ENCODE measurements at regions not wholly inside any gene's neighbourhood (a gene's known extent, or its start where the extent isn't known, plus 50 kb on each side); places are given as distances from the start of the nearest gene placed in this dataset.

GRCh38 chr10:8473205-8473604 is 418.7 kb downstream of the GATA3 start:
- peaks cover 0 to 6% of the 10 kb centered on the region in 2 donors for H3K9me3 Mint-ChIP-seq
- H3K27me3 Mint-ChIP-seq: peaks cover 10% of the 10 kb centered on the region
- DNase-seq: no peak
- H3K4me3 Mint-ChIP-seq: no peak overlapping the region
- ATAC-seq: no peak
- no peaks in the 10 kb centered on the region for H3K4me1 Mint-ChIP-seq
- H3K27ac Mint-ChIP-seq: no peak overlapping the region

GRCh38 chr10:8477300-8477699 is 422.8 kb downstream of the GATA3 start:
- Mint-ChIP-seq H3K27ac (no peak overlapping the region), H3K27me3 (peaks cover 16% of the 10 kb centered on the region), H3K4me1 (no peaks in the 10 kb centered on the region), H3K4me3 (no peak overlapping the region), H3K9me3 (peaks cover 0 to 6% of the 10 kb centered on the region in 2 donors)
- DNase-seq: no peak
- no peak for ATAC-seq

GRCh38 chr10:8481718-8482504 is 427.4 kb downstream of the GATA3 start:
- peaks cover 22% of the 10 kb centered on the region for H3K27me3 Mint-ChIP-seq

GRCh38 chr10:8485032-8485431 is 430.5 kb downstream of the GATA3 start:
- ATAC-seq (no peak), DNase-seq (no peak)
- Mint-ChIP-seq H3K27me3 (peaks cover 22% of the 10 kb centered on the region), H3K4me3 (no peak overlapping the region), H3K27ac (no peak overlapping the region), H3K4me1 (no peaks in the 10 kb centered on the region), H3K9me3 (no peaks in the 10 kb centered on the region)

More at GRCh38 chr10:8481718-8482504, 427.4 kb downstream of the GATA3 start:
- Mint-ChIP-seq H3K4me3 (no peak overlapping the region), H3K27ac (no peak overlapping the region), H3K9me3 (peaks cover 0 to 6% of the 10 kb centered on the region in 2 donors), H3K4me1 (no peaks in the 10 kb centered on the region)
- ATAC-seq (no peak), DNase-seq (no peak)

GRCh38 chr10:8487346-8487745 is 432.9 kb downstream of the GATA3 start:
- H3K4me1 Mint-ChIP-seq: no peaks in the 10 kb centered on the region
- no peak overlapping the region for H3K4me3 Mint-ChIP-seq
- peaks cover 15% of the 10 kb centered on the region for H3K27me3 Mint-ChIP-seq
- no peak overlapping the region for H3K27ac Mint-ChIP-seq
- ATAC-seq (no peak), DNase-seq (no peak)
- H3K9me3 Mint-ChIP-seq: no peaks in the 10 kb centered on the region

- ATAC-seq: no peak
- no peaks in the 10 kb centered on the region for H3K4me1 Mint-ChIP-seq
- no peaks in the 10 kb centered on the region for H3K9me3 Mint-ChIP-seq
- DNase-seq: no peak
- H3K4me3 Mint-ChIP-seq: no peak overlapping the region
- peaks cover under 1% of the 10 kb centered on the region for H3K27me3 Mint-ChIP-seq
- no peak overlapping the region for H3K27ac Mint-ChIP-seq
These were observed 434.7 kb downstream of the GATA3 start for GRCh38 chr10:8489232-8489631.

GRCh38 chr10:8489823-8490222 is 435.3 kb downstream of the GATA3 start:
- Mint-ChIP-seq H3K9me3 (no peaks in the 10 kb centered on the region), H3K4me1 (no peaks in the 10 kb centered on the region), H3K27ac (no peak overlapping the region), H3K27me3 (no peaks in the 10 kb centered on the region), H3K4me3 (no peak overlapping the region)
- ATAC-seq (no peak), DNase-seq (no peak)

GRCh38 chr10:8498290-8498689 is 443.8 kb downstream of the GATA3 start:
- Mint-ChIP-seq H3K4me3 (no peak overlapping the region), H3K27me3 (no peaks in the 10 kb centered on the region), H3K9me3 (peaks cover 0 to 7% of the 10 kb centered on the region in 2 donors), H3K27ac (no peak overlapping the region), H3K4me1 (peaks cover 8% of the 10 kb centered on the region)
- no peak for ATAC-seq
- DNase-seq: no peak

GRCh38 chr10:8498881-8499280 is 444.4 kb downstream of the GATA3 start:
- Mint-ChIP-seq H3K9me3 (peaks cover 0 to 7% of the 10 kb centered on the region in 2 donors), H3K4me1 (peaks cover 8% of the 10 kb centered on the region), H3K27ac (no peak overlapping the region), H3K27me3 (peaks cover under 1% of the 10 kb centered on the region), H3K4me3 (no peak overlapping the region)
- DNase-seq: no peak
- ATAC-seq: no peak

GRCh38 chr10:8499312-8499711 is 444.8 kb downstream of the GATA3 start:
- DNase-seq (no peak), ATAC-seq (no peak)
- Mint-ChIP-seq H3K9me3 (peaks cover 0 to 7% of the 10 kb centered on the region in 2 donors), H3K4me3 (no peak overlapping the region), H3K27ac (no peak overlapping the region), H3K4me1 (peaks cover 8% of the 10 kb centered on the region), H3K27me3 (peaks cover 5% of the 10 kb centered on the region)

GRCh38 chr10:8499752-8500390 is 445.4 kb downstream of the GATA3 start:
- peaks cover 8% of the 10 kb centered on the region for H3K4me1 Mint-ChIP-seq
- H3K4me3 Mint-ChIP-seq: no peak overlapping the region
- peaks cover 0 to 7% of the 10 kb centered on the region in 2 donors for H3K9me3 Mint-ChIP-seq
- ATAC-seq (no peak), DNase-seq (no peak)
- peaks cover 9% of the 10 kb centered on the region for H3K27me3 Mint-ChIP-seq
- H3K27ac Mint-ChIP-seq: no peak overlapping the region

GRCh38 chr10:8502573-8502972 is 448.1 kb downstream of the GATA3 start:
- H3K27me3 Mint-ChIP-seq: peaks cover 16% of the 10 kb centered on the region
- no peak for ATAC-seq

GRCh38 chr10:8504499-8504898 is 450.0 kb downstream of the GATA3 start:
- Mint-ChIP-seq H3K27ac (no peak overlapping the region), H3K9me3 (no peaks in the 10 kb centered on the region), H3K4me1 (no peaks in the 10 kb centered on the region), H3K27me3 (peaks cover 22% of the 10 kb centered on the region), H3K4me3 (no peak overlapping the region)
- DNase-seq (no peak), ATAC-seq (no peak)

More at GRCh38 chr10:8502573-8502972, 448.1 kb downstream of the GATA3 start:
- Mint-ChIP-seq H3K4me3 (no peak overlapping the region), H3K4me1 (peaks cover 8% of the 10 kb centered on the region), H3K27ac (no peak overlapping the region), H3K9me3 (peaks cover 0 to 7% of the 10 kb centered on the region in 2 donors)
- DNase-seq: no peak

- Mint-ChIP-seq H3K4me1 (no peaks in the 10 kb centered on the region), H3K27ac (no peak overlapping the region), H3K27me3 (peaks cover 30% of the 10 kb centered on the region), H3K9me3 (no peaks in the 10 kb centered on the region), H3K4me3 (no peak overlapping the region)
- DNase-seq (no peak), ATAC-seq (no peak)
These were observed 452.7 kb downstream of the GATA3 start for GRCh38 chr10:8507156-8507555.

- ATAC-seq: no peak
- Mint-ChIP-seq H3K27me3 (peaks cover 29% of the 10 kb centered on the region), H3K4me1 (no peaks in the 10 kb centered on the region)
These were observed 454.4 kb downstream of the GATA3 start for GRCh38 chr10:8508882-8509281.

GRCh38 chr10:8510471-8510870 is 456.0 kb downstream of the GATA3 start:
- H3K9me3 Mint-ChIP-seq: no peaks in the 10 kb centered on the region
- H3K4me1 Mint-ChIP-seq: no peaks in the 10 kb centered on the region
- H3K27me3 Mint-ChIP-seq: peaks cover 31% of the 10 kb centered on the region
- no peak for ATAC-seq
- no peak overlapping the region for H3K27ac Mint-ChIP-seq
- no peak overlapping the region for H3K4me3 Mint-ChIP-seq
- DNase-seq: no peak

More at GRCh38 chr10:8508882-8509281, 454.4 kb downstream of the GATA3 start:
- Mint-ChIP-seq H3K4me3 (no peak overlapping the region), H3K9me3 (no peaks in the 10 kb centered on the region), H3K27ac (no peak overlapping the region)
- no peak for DNase-seq
